ENCODE measurements at regions not wholly inside any gene's neighbourhood (a gene's known extent, or its start where the extent isn't known, plus 50 kb on each side); places are given as distances from the start of the nearest gene placed in this dataset.

DNA sequence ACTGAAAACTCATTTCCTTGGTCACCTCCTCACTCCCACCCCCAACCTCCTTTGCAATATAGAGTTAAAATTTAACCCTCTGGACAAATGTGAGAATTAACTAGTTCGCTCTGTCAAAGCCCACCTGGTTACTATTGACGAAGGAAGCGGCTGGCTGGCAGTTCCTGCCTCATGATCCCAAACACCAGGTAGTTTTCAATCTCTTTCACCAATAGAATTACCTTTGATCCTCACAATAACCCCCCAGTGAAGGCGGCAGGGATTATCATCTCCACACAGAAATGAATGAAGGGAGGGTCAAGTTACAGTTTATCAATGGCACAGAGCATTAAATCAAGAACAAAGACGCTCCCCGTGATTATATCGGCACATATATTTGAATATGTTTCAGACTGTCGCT is 65.7 kb upstream of the TTC29 start:
- Histone ChIP-seq H3K27ac (no peak overlapping the region), H3K36me3 (peaks cover 4% of the 10 kb centered on the region), H3K9me3 (no peaks in the 10 kb centered on the region), H3K4me1 (no peaks in the 10 kb centered on the region), H3K27me3 (no peaks in the 10 kb centered on the region), H3K4me3 (no peak overlapping the region)
- no peak for DNase-seq (ENCODE audit: low spot score in 2 of 2)
- intact Hi-C loops (cut with DNase I; ENCODE audit: low total_unique reads) = no loop called here
- TF ChIP-seq POLR2AphosphoS5 (IDR thresholded peaks at IDR 0.05) = no peak
- TF ChIP-seq, protein P1, sequence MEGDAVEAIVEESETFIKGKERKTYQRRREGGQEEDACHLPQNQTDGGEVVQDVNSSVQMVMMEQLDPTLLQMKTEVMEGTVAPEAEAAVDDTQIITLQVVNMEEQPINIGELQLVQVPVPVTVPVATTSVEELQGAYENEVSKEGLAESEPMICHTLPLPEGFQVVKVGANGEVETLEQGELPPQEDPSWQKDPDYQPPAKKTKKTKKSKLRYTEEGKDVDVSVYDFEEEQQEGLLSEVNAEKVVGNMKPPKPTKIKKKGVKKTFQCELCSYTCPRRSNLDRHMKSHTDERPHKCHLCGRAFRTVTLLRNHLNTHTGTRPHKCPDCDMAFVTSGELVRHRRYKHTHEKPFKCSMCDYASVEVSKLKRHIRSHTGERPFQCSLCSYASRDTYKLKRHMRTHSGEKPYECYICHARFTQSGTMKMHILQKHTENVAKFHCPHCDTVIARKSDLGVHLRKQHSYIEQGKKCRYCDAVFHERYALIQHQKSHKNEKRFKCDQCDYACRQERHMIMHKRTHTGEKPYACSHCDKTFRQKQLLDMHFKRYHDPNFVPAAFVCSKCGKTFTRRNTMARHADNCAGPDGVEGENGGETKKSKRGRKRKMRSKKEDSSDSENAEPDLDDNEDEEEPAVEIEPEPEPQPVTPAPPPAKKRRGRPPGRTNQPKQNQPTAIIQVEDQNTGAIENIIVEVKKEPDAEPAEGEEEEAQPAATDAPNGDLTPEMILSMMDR (IDR thresholded peaks at IDR 0.05) = no peak
- TF ChIP-seq POLR2A (IDR thresholded peaks at IDR 0.05) = no peak

DNA sequence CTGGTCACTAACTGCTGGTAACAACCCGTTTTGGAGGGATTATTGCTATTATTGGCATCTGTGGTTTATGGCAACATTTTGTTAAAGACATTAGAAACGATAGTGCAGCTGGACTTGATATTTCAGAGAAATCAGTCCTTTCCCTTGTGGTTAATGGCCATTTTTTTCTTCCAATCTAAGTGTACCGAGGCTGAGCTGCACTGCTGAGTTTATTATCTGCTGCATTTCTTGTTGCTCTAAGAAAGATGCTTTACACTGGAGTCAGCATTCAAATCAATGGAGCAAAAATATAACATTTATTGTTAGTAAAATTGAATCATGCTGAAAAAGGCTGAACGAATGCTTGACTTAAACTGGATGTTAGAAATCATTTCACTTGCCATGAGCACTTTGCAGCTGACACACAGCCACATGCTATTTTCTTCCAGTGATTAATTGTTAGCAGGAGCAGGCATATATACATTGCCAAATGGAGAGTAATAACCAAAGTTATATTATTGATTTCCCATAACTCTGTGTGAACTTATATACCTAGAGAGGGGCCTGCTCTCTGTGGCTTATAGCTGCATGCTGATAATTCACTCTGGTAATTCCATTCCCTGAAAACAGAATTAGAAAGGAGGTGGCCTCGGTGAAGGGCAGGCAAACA is 66.5 kb upstream of the TTC29 start:
- H3K36me3 ChIP-seq = peaks cover 4% of the 10 kb centered on the region
- H3K9me3 ChIP-seq = no peaks in the 10 kb centered on the region
- H3K4me1 ChIP-seq = no peaks in the 10 kb centered on the region
- no peak for DNase-seq (ENCODE audit: low spot score in 2 of 2)
- H3K27ac ChIP-seq = no peak overlapping the region
- H3K27me3 ChIP-seq = no peaks in the 10 kb centered on the region
- no peak overlapping the region for H3K4me3 ChIP-seq
- intact Hi-C loops (cut with DNase I; ENCODE audit: low total_unique reads) = no loop called here
- TF ChIP-seq POLR2A (IDR thresholded peaks at IDR 0.05) (no peak), POLR2AphosphoS5 (IDR thresholded peaks at IDR 0.05) (no peak)
- TF ChIP-seq, protein P1 (IDR thresholded peaks at IDR 0.05) = no peak

DNA sequence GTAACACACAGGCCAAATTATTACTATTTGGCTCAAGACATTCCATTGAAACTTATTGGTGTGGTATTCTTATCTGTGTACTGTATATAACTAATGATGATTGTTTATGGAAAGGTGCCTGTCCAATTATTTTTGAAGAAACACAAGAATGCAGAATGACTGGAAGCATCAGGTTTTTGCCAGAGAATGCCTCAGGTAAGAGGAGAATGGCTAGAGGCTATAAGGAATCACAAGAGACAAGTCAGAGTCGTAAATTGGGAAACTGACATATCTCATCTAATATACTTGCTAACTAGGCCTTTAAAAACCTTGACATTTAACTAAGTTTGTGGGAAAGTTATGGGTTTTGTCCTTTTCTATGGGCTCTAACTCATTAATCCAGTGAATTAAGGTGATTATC is 69.3 kb upstream of the TTC29 start:
- Histone ChIP-seq H3K4me1 (no peaks in the 10 kb centered on the region), H3K9me3 (no peaks in the 10 kb centered on the region), H3K4me3 (no peak overlapping the region), H3K36me3 (peaks cover 4% of the 10 kb centered on the region), H3K27me3 (no peaks in the 10 kb centered on the region), H3K27ac (no peak overlapping the region)
- no peak for DNase-seq (ENCODE audit: low spot score in 2 of 2)
- TF ChIP-seq, protein P1 (IDR thresholded peaks at IDR 0.05) = no peak
- TF ChIP-seq POLR2AphosphoS5 (IDR thresholded peaks at IDR 0.05) = no peak
- no peak for TF ChIP-seq POLR2A (IDR thresholded peaks at IDR 0.05)
- intact Hi-C loops (cut with DNase I; ENCODE audit: low total_unique reads) = no loop called here

DNA sequence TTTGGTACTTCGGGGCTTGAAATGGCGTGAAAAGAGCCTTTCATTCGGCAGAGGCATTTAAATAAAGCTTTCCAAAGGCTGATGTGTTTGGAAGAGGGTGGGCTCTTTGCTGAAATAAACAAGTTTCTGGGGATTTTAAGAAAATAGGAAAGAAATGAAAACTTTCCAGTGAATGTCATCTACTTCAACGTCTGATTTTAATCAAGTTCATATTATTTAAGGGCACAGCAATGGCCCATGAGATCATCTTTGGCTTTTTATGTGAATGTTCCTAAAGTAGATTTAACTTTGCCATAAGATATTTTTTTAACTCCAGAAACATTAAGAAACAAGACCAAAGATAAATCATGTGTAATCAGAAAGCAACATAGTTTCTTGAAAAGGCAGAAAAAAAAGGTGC is 69.8 kb upstream of the TTC29 start:
- Histone ChIP-seq H3K36me3 (peaks cover 4% of the 10 kb centered on the region), H3K4me3 (peak overlapping the region in 2 of 3 donors; percentile 5 to 12), H3K27ac (no peak overlapping the region), H3K27me3 (no peaks in the 10 kb centered on the region), H3K4me1 (no peaks in the 10 kb centered on the region), H3K9me3 (no peaks in the 10 kb centered on the region)
- no peak for DNase-seq (ENCODE audit: low spot score in 2 of 2)
- TF ChIP-seq POLR2AphosphoS5 (IDR thresholded peaks at IDR 0.05) (no peak), POLR2A (IDR thresholded peaks at IDR 0.05) (no peak)
- TF ChIP-seq, protein P1 (IDR thresholded peaks at IDR 0.05) = no peak
- intact Hi-C loops (cut with DNase I; ENCODE audit: low total_unique reads) = no loop called here

DNA sequence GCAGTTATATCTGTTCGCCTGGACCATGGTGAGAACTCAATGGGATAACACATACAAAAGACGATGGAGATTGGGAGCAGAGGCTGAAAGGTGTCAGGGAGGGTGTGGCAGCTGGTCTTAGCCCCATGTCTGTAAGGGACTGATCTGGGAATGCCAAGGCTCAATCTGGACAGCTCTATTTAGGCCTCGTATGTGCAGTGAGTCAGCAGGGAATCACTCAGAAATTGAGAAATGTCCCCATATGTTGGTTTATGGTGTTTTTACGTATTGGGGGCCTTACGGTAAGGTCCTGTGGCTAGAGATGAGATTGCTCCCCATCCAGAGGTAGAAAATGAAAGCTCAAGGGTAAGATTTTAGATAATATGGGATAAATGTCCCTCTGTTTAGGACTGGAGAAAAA is 71.4 kb upstream of the TTC29 start:
- Histone ChIP-seq H3K9me3 (no peaks in the 10 kb centered on the region), H3K36me3 (peaks cover 4% of the 10 kb centered on the region), H3K4me3 (no peak overlapping the region), H3K4me1 (no peaks in the 10 kb centered on the region), H3K27ac (no peak overlapping the region), H3K27me3 (no peaks in the 10 kb centered on the region)
- intact Hi-C loops (cut with DNase I; ENCODE audit: low total_unique reads) = no loop called here
- no peak for DNase-seq (ENCODE audit: low spot score in 2 of 2)
- TF ChIP-seq, protein P1 (IDR thresholded peaks at IDR 0.05) = no peak
- no peak for TF ChIP-seq POLR2AphosphoS5 (IDR thresholded peaks at IDR 0.05)
- no peak for TF ChIP-seq POLR2A (IDR thresholded peaks at IDR 0.05)

All from breast epithelium (tissue), 4 donors.